Progenitor cell of endocrine pancreas (in vitro differentiated cells): ENCODE measurements at regions not wholly inside any gene's neighbourhood (a gene's known extent, or its start where the extent isn't known, plus 50 kb on each side); places are given as distances from the start of the nearest gene placed in this dataset.

ENCODE experiments used
- DNase-seq: peaks from one replicate; pipeline ENCODE4 v3.0.0; 2021; ENCODE audit warnings: low spot score; ENCODE audit not compliant: unreplicated experiment
- H3K27ac Mint-ChIP-seq: 2 replicates; pipeline ENCODE4 v1.8.0; 2021; ENCODE audit warnings: mild to moderate bottlenecking, moderate library complexity, mixed read lengths
- H3K27me3 Mint-ChIP-seq: 2 replicates; pipeline ENCODE4 v1.8.0; 2021; ENCODE audit warnings: mixed read lengths
- H3K36me3 Mint-ChIP-seq: 2 replicates; pipeline ENCODE4 v1.8.0; 2022; ENCODE audit warnings: mixed read lengths; ENCODE audit not compliant: insufficient read depth
- H3K4me1 Mint-ChIP-seq: 2 replicates; pipeline ENCODE4 v1.8.0; 2021; ENCODE audit warnings: low read depth, mixed read lengths
- H3K4me3 Mint-ChIP-seq: 2 replicates; pipeline ENCODE4 v1.8.0; 2021; ENCODE audit warnings: low read depth, mild to moderate bottlenecking, moderate library complexity, mixed read lengths
- H3K9me3 Mint-ChIP-seq: 2 replicates; pipeline ENCODE4 v1.8.0; 2021; ENCODE audit warnings: low read depth, mixed read lengths
- CTCF ChIP-seq: fragments of 200-600 bp; sonication (generic); IDR thresholded peaks from one replicate; pipeline ENCODE4 v1.5.0; 2021; ENCODE audit warnings: antibody characterized with exemption, mild to moderate bottlenecking; ENCODE audit not compliant: unreplicated experiment

- Mint-ChIP-seq H3K27ac (no peak overlapping the region), H3K4me1 (peaks cover 5% of the 10 kb centered on the region), H3K36me3 (no peaks in the 10 kb centered on the region), H3K4me3 (no peak overlapping the region), H3K27me3 (no peaks in the 10 kb centered on the region), H3K9me3 (no peaks in the 10 kb centered on the region)
- TF ChIP-seq CTCF = no peak
- DNase-seq = no peak
Measured at GRCh38 chr6:120947111-120947510, 387.2 kb downstream of the TBC1D32 start.

- Mint-ChIP-seq H3K36me3 (no peaks in the 10 kb centered on the region), H3K27me3 (no peaks in the 10 kb centered on the region), H3K9me3 (no peaks in the 10 kb centered on the region), H3K27ac (no peak overlapping the region), H3K4me3 (no peak overlapping the region), H3K4me1 (peaks cover 3% of the 10 kb centered on the region)
- no peak for DNase-seq
- no peak for TF ChIP-seq CTCF
Measured at GRCh38 chr6:120945905-120946594, 388.2 kb downstream of the TBC1D32 start.

GRCh38 chr6:120938876-120939472 lies 395.3 kb downstream of the TBC1D32 start:
- no peak for TF ChIP-seq CTCF
- H3K27me3 Mint-ChIP-seq = no peaks in the 10 kb centered on the region
- H3K4me3 Mint-ChIP-seq = no peak overlapping the region
- H3K9me3 Mint-ChIP-seq = no peaks in the 10 kb centered on the region
- no peak overlapping the region for H3K27ac Mint-ChIP-seq
- H3K36me3 Mint-ChIP-seq = no peaks in the 10 kb centered on the region
- DNase-seq = no peak
- peaks cover 3% of the 10 kb centered on the region for H3K4me1 Mint-ChIP-seq

- no peak for DNase-seq
Measured at GRCh38 chr6:120938164-120938875, 396.0 kb downstream of the TBC1D32 start.

More at GRCh38 chr6:120938164-120938875, 396.0 kb downstream of the TBC1D32 start:
- Mint-ChIP-seq H3K27me3 (no peaks in the 10 kb centered on the region), H3K4me3 (no peak overlapping the region), H3K36me3 (no peaks in the 10 kb centered on the region), H3K4me1 (peaks cover 3% of the 10 kb centered on the region), H3K9me3 (no peaks in the 10 kb centered on the region), H3K27ac (no peak overlapping the region)
- no peak for TF ChIP-seq CTCF
